ENCODE measurements at regions not wholly inside any gene's neighbourhood (a gene's known extent, or its start where the extent isn't known, plus 50 kb on each side); places are given as distances from the start of the nearest gene placed in this dataset.

GRCh38 chr9:26758655-26759054 is 133.9 kb downstream of the CAAP1 start:
- no peaks in the 10 kb centered on the region for H3K9me3 ChIP-seq (ENCODE audit: control insufficient read depth in 3 of 3, low read length in 3 of 3)
- no peak overlapping the region for H3K9ac ChIP-seq (ENCODE audit: low read depth in 1 of 3, low read length in 3 of 3)

GRCh38 chr9:26756881-26757280 is 135.7 kb downstream of the CAAP1 start:
- Histone ChIP-seq H3K27me3 (ENCODE audit: control insufficient read depth in 3 of 3, insufficient read depth in 3 of 3, low read length in 3 of 3) (no peaks in the 10 kb centered on the region), H3K4me1 (ENCODE audit: control insufficient read depth in 3 of 3, insufficient read depth in 3 of 3, low read length in 3 of 3) (no peaks in the 10 kb centered on the region), H3K9me3 (ENCODE audit: control insufficient read depth in 3 of 3, low read length in 3 of 3) (no peaks in the 10 kb centered on the region), H3K9ac (ENCODE audit: low read depth in 1 of 3, low read length in 3 of 3) (no peak overlapping the region), H3K36me3 (ENCODE audit: control insufficient read depth in 3 of 3, insufficient read depth in 3 of 3, low read length in 3 of 3) (no peaks in the 10 kb centered on the region), H3K27ac (ENCODE audit: low read depth, low read length) (no peak overlapping the region), H3K4me3 (ENCODE audit: low read length in 3 of 3) (no peak overlapping the region)

More at GRCh38 chr9:26758655-26759054, 133.9 kb downstream of the CAAP1 start:
- no peak overlapping the region for H3K27ac ChIP-seq (ENCODE audit: low read depth, low read length)
- H3K4me1 ChIP-seq (ENCODE audit: control insufficient read depth in 3 of 3, insufficient read depth in 3 of 3, low read length in 3 of 3): no peaks in the 10 kb centered on the region
- no peaks in the 10 kb centered on the region for H3K27me3 ChIP-seq (ENCODE audit: control insufficient read depth in 3 of 3, insufficient read depth in 3 of 3, low read length in 3 of 3)
- no peaks in the 10 kb centered on the region for H3K36me3 ChIP-seq (ENCODE audit: control insufficient read depth in 3 of 3, insufficient read depth in 3 of 3, low read length in 3 of 3)
- H3K4me3 ChIP-seq (ENCODE audit: low read length in 3 of 3): no peak overlapping the region

GRCh38 chr9:26755476-26755875 is 137.1 kb downstream of the CAAP1 start:
- no peaks in the 10 kb centered on the region for H3K9me3 ChIP-seq (ENCODE audit: control insufficient read depth in 3 of 3, low read length in 3 of 3)
- no peaks in the 10 kb centered on the region for H3K4me1 ChIP-seq (ENCODE audit: control insufficient read depth in 3 of 3, insufficient read depth in 3 of 3, low read length in 3 of 3)
- no peaks in the 10 kb centered on the region for H3K27me3 ChIP-seq (ENCODE audit: control insufficient read depth in 3 of 3, insufficient read depth in 3 of 3, low read length in 3 of 3)
- no peak overlapping the region for H3K27ac ChIP-seq (ENCODE audit: low read depth, low read length)
- H3K36me3 ChIP-seq (ENCODE audit: control insufficient read depth in 3 of 3, insufficient read depth in 3 of 3, low read length in 3 of 3): no peaks in the 10 kb centered on the region
- H3K4me3 ChIP-seq (ENCODE audit: low read length in 3 of 3): no peak overlapping the region
- no peak overlapping the region for H3K9ac ChIP-seq (ENCODE audit: low read depth in 1 of 3, low read length in 3 of 3)

GRCh38 chr9:26754509-26755164 is 138.0 kb downstream of the CAAP1 start:
- no peaks in the 10 kb centered on the region for H3K36me3 ChIP-seq (ENCODE audit: control insufficient read depth in 3 of 3, insufficient read depth in 3 of 3, low read length in 3 of 3)
- no peak overlapping the region for H3K27ac ChIP-seq (ENCODE audit: low read depth, low read length)
- no peak overlapping the region for H3K9ac ChIP-seq (ENCODE audit: low read depth in 1 of 3, low read length in 3 of 3)
- H3K27me3 ChIP-seq (ENCODE audit: control insufficient read depth in 3 of 3, insufficient read depth in 3 of 3, low read length in 3 of 3): no peaks in the 10 kb centered on the region
- no peaks in the 10 kb centered on the region for H3K9me3 ChIP-seq (ENCODE audit: control insufficient read depth in 3 of 3, low read length in 3 of 3)
- no peaks in the 10 kb centered on the region for H3K4me1 ChIP-seq (ENCODE audit: control insufficient read depth in 3 of 3, insufficient read depth in 3 of 3, low read length in 3 of 3)
- no peak overlapping the region for H3K4me3 ChIP-seq (ENCODE audit: low read length in 3 of 3)

GRCh38 chr9:26753971-26754370 is 138.6 kb downstream of the CAAP1 start:
- H3K27me3 ChIP-seq (ENCODE audit: control insufficient read depth in 3 of 3, insufficient read depth in 3 of 3, low read length in 3 of 3): no peaks in the 10 kb centered on the region
- H3K4me3 ChIP-seq (ENCODE audit: low read length in 3 of 3): no peak overlapping the region
- H3K9me3 ChIP-seq (ENCODE audit: control insufficient read depth in 3 of 3, low read length in 3 of 3): no peaks in the 10 kb centered on the region
- H3K36me3 ChIP-seq (ENCODE audit: control insufficient read depth in 3 of 3, insufficient read depth in 3 of 3, low read length in 3 of 3): no peaks in the 10 kb centered on the region
- H3K27ac ChIP-seq (ENCODE audit: low read depth, low read length): no peak overlapping the region
- no peak overlapping the region for H3K9ac ChIP-seq (ENCODE audit: low read depth in 1 of 3, low read length in 3 of 3)
- H3K4me1 ChIP-seq (ENCODE audit: control insufficient read depth in 3 of 3, insufficient read depth in 3 of 3, low read length in 3 of 3): no peaks in the 10 kb centered on the region

- H3K9me3 ChIP-seq (ENCODE audit: control insufficient read depth in 3 of 3, low read length in 3 of 3): no peaks in the 10 kb centered on the region
- H3K4me3 ChIP-seq (ENCODE audit: low read length in 3 of 3): no peak overlapping the region
- H3K27ac ChIP-seq (ENCODE audit: low read depth, low read length): no peak overlapping the region
- H3K27me3 ChIP-seq (ENCODE audit: control insufficient read depth in 3 of 3, insufficient read depth in 3 of 3, low read length in 3 of 3): no peaks in the 10 kb centered on the region
- H3K4me1 ChIP-seq (ENCODE audit: control insufficient read depth in 3 of 3, insufficient read depth in 3 of 3, low read length in 3 of 3): no peaks in the 10 kb centered on the region
- H3K36me3 ChIP-seq (ENCODE audit: control insufficient read depth in 3 of 3, insufficient read depth in 3 of 3, low read length in 3 of 3): no peaks in the 10 kb centered on the region
- no peak overlapping the region for H3K9ac ChIP-seq (ENCODE audit: low read depth in 1 of 3, low read length in 3 of 3)
These were observed 142.4 kb downstream of the CAAP1 start for GRCh38 chr9:26750162-26750561.

GRCh38 chr9:26748449-26749058 is 144.0 kb downstream of the CAAP1 start:
- no peak overlapping the region for H3K4me3 ChIP-seq (ENCODE audit: low read length in 3 of 3)
- no peak overlapping the region for H3K9ac ChIP-seq (ENCODE audit: low read depth in 1 of 3, low read length in 3 of 3)
- H3K4me1 ChIP-seq (ENCODE audit: control insufficient read depth in 3 of 3, insufficient read depth in 3 of 3, low read length in 3 of 3): no peaks in the 10 kb centered on the region
- H3K27ac ChIP-seq (ENCODE audit: low read depth, low read length): no peak overlapping the region
- no peaks in the 10 kb centered on the region for H3K36me3 ChIP-seq (ENCODE audit: control insufficient read depth in 3 of 3, insufficient read depth in 3 of 3, low read length in 3 of 3)
- no peaks in the 10 kb centered on the region for H3K27me3 ChIP-seq (ENCODE audit: control insufficient read depth in 3 of 3, insufficient read depth in 3 of 3, low read length in 3 of 3)
- no peaks in the 10 kb centered on the region for H3K9me3 ChIP-seq (ENCODE audit: control insufficient read depth in 3 of 3, low read length in 3 of 3)

- no peak overlapping the region for H3K9ac ChIP-seq (ENCODE audit: low read depth in 1 of 3, low read length in 3 of 3)
These were observed 145.0 kb downstream of the CAAP1 start for GRCh38 chr9:26747611-26748010.

GRCh38 chr9:26746357-26747072 is 146.1 kb downstream of the CAAP1 start:
- H3K9ac ChIP-seq (ENCODE audit: low read depth in 1 of 3, low read length in 3 of 3): no peak overlapping the region
- H3K27me3 ChIP-seq (ENCODE audit: control insufficient read depth in 3 of 3, insufficient read depth in 3 of 3, low read length in 3 of 3): no peaks in the 10 kb centered on the region
- no peaks in the 10 kb centered on the region for H3K4me1 ChIP-seq (ENCODE audit: control insufficient read depth in 3 of 3, insufficient read depth in 3 of 3, low read length in 3 of 3)
- no peak overlapping the region for H3K27ac ChIP-seq (ENCODE audit: low read depth, low read length)
- no peaks in the 10 kb centered on the region for H3K9me3 ChIP-seq (ENCODE audit: control insufficient read depth in 3 of 3, low read length in 3 of 3)
- H3K4me3 ChIP-seq (ENCODE audit: low read length in 3 of 3): no peak overlapping the region
- no peaks in the 10 kb centered on the region for H3K36me3 ChIP-seq (ENCODE audit: control insufficient read depth in 3 of 3, insufficient read depth in 3 of 3, low read length in 3 of 3)

More at GRCh38 chr9:26747611-26748010, 145.0 kb downstream of the CAAP1 start:
- Histone ChIP-seq H3K9me3 (ENCODE audit: control insufficient read depth in 3 of 3, low read length in 3 of 3) (no peaks in the 10 kb centered on the region), H3K27me3 (ENCODE audit: control insufficient read depth in 3 of 3, insufficient read depth in 3 of 3, low read length in 3 of 3) (no peaks in the 10 kb centered on the region), H3K27ac (ENCODE audit: low read depth, low read length) (no peak overlapping the region), H3K4me1 (ENCODE audit: control insufficient read depth in 3 of 3, insufficient read depth in 3 of 3, low read length in 3 of 3) (no peaks in the 10 kb centered on the region), H3K36me3 (ENCODE audit: control insufficient read depth in 3 of 3, insufficient read depth in 3 of 3, low read length in 3 of 3) (no peaks in the 10 kb centered on the region), H3K4me3 (ENCODE audit: low read length in 3 of 3) (no peak overlapping the region)

- no peaks in the 10 kb centered on the region for H3K27me3 ChIP-seq (ENCODE audit: control insufficient read depth in 3 of 3, insufficient read depth in 3 of 3, low read length in 3 of 3)
These were observed 147.5 kb downstream of the CAAP1 start for GRCh38 chr9:26745111-26745510.

More at GRCh38 chr9:26745111-26745510, 147.5 kb downstream of the CAAP1 start:
- H3K4me1 ChIP-seq (ENCODE audit: control insufficient read depth in 3 of 3, insufficient read depth in 3 of 3, low read length in 3 of 3): no peaks in the 10 kb centered on the region
- no peaks in the 10 kb centered on the region for H3K9me3 ChIP-seq (ENCODE audit: control insufficient read depth in 3 of 3, low read length in 3 of 3)
- H3K27ac ChIP-seq (ENCODE audit: low read depth, low read length): no peak overlapping the region
- no peaks in the 10 kb centered on the region for H3K36me3 ChIP-seq (ENCODE audit: control insufficient read depth in 3 of 3, insufficient read depth in 3 of 3, low read length in 3 of 3)
- H3K9ac ChIP-seq (ENCODE audit: low read depth in 1 of 3, low read length in 3 of 3): no peak overlapping the region
- H3K4me3 ChIP-seq (ENCODE audit: low read length in 3 of 3): no peak overlapping the region

Data from skeletal muscle tissue (tissue), 3 donors.